Immature natural killer cell (primary cell): ENCODE measurements at regions not wholly inside any gene's neighbourhood (a gene's known extent, or its start where the extent isn't known, plus 50 kb on each side); places are given as distances from the start of the nearest gene placed in this dataset.

Experiments
- DNase-seq, 3 donors: peaks; one replicate each; pipeline ENCODE4 v3.0.0; 2022; ENCODE audit warnings: mixed read lengths in 1 of 3
- H3K27ac Mint-ChIP-seq, 6 donors: one replicate each; pipeline ENCODE4 v1.8.0; 2020; ENCODE audit warnings: mixed read lengths in 6 of 6, mild to moderate bottlenecking in 5 of 6, inconsistent platforms in 4 of 6, moderate library complexity in 3 of 6
- H3K27me3 Mint-ChIP-seq, 3 donors: one replicate each; pipeline ENCODE4 v1.8.0; 2020 to 2021; ENCODE audit warnings: low read depth in 3 of 3, mild to moderate bottlenecking in 3 of 3, mixed read lengths in 3 of 3, moderate library complexity in 3 of 3, inconsistent platforms in 1 of 3
- H3K36me3 Mint-ChIP-seq, 3 donors: one replicate each; pipeline ENCODE4 v1.8.0; 2020; ENCODE audit warnings: mixed read lengths in 3 of 3, inconsistent platforms in 2 of 3, mild to moderate bottlenecking in 2 of 3
- H3K4me1 Mint-ChIP-seq, 2 donors: one replicate each; pipeline ENCODE4 v1.8.0; 2020; ENCODE audit warnings: inconsistent platforms in 2 of 2, mild to moderate bottlenecking in 2 of 2, mixed read lengths in 2 of 2, moderate library complexity in 1 of 2
- H3K4me3 Mint-ChIP-seq, 5 donors: one replicate each; pipeline ENCODE4 v1.8.0; 2020; ENCODE audit warnings: mild to moderate bottlenecking in 5 of 5, mixed read lengths in 5 of 5, inconsistent platforms in 3 of 5, moderate library complexity in 3 of 5
- H3K9me3 Mint-ChIP-seq, 6 donors: one replicate each; pipeline ENCODE4 v1.8.0; 2020; ENCODE audit warnings: mild to moderate bottlenecking in 6 of 6, mixed read lengths in 6 of 6, inconsistent platforms in 4 of 6, moderate library complexity in 3 of 6

DNA sequence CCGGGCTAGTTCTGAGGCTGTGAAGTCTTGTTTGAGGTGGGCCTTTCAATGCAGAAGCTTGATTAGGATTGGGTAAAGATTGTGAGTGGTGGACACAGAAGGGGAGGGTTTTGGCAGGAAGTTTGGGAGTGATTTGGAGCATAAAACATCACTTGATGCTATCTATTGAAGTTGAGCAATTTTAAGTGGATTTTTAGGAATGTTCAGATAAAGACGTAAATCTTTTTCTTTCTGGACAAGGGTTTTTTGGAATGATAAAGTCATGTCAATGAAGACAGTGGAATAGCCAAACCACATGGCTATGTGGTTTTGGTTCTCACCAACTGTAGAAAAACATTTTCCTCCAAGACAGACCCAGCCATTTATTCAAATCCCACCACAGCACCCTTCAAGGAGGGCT lies 111.2 kb upstream of the SNX19 start:
- DNase-seq = no peak
- H3K27me3 Mint-ChIP-seq = peaks cover 0 to 2% (median 0%) of the 10 kb centered on the region in 3 donors
- H3K27ac Mint-ChIP-seq = no peak overlapping the region
- H3K9me3 Mint-ChIP-seq = no peaks in the 10 kb centered on the region
- no peak overlapping the region for H3K4me3 Mint-ChIP-seq
- no peaks in the 10 kb centered on the region for H3K4me1 Mint-ChIP-seq
- H3K36me3 Mint-ChIP-seq = no peaks in the 10 kb centered on the region

DNA sequence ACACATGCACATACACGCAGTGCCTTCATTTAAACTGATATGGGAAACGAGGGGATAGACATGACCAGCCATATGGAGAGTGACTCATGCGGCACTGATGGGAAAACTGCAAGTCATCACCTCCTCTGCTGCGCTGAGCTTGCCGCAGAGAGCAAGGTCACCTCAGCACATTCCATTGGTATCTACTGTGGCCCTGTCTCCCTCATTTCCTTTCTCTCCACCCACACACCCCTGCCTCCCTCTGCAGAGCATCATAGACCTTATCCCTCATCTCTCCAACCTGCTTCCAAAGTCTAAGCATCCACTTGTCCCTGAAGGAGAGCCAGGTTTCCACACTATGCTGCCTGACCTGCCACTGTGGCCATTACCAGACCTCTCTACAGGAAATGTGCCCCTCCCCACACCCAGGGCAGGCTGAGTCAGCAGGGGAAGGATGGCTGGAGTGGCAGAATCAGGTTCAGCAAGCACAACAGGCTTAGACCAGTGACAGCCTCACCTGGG lies 116.9 kb upstream of the SNX19 start:
- H3K9me3 Mint-ChIP-seq = peaks cover 0 to 2% (median 0%) of the 10 kb centered on the region in 6 donors
- H3K27me3 Mint-ChIP-seq = peaks cover 0 to 2% (median 0%) of the 10 kb centered on the region in 3 donors
- no peak for DNase-seq
- no peaks in the 10 kb centered on the region for H3K4me1 Mint-ChIP-seq
- no peak overlapping the region for H3K27ac Mint-ChIP-seq
- no peaks in the 10 kb centered on the region for H3K36me3 Mint-ChIP-seq
- no peak overlapping the region for H3K4me3 Mint-ChIP-seq

DNA sequence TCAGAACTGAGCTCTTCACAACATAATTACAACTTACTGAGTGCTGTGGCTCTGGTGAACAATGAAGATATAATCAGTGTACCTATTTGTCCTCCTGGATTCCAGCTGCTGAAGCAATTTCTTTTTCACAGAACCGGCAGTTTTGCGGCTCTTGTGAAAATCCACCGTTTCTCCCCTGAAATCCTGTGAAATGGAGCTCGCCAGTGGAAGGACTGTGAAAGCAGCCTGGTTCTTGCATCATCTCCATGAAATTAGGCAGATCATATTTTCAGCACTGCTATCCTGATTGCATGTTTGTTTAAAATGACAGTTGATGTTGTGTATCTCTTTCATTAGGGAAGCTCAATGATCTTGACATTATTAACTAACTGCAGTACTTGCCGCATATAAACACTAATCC lies 120.2 kb upstream of the SNX19 start:
- no peak for DNase-seq
- no peak overlapping the region for H3K27ac Mint-ChIP-seq
- no peaks in the 10 kb centered on the region for H3K36me3 Mint-ChIP-seq
- H3K4me1 Mint-ChIP-seq = no peaks in the 10 kb centered on the region
- peaks cover 0 to 2% (median 2%) of the 10 kb centered on the region in 3 donors for H3K27me3 Mint-ChIP-seq
- H3K9me3 Mint-ChIP-seq = peaks cover 0 to 2% (median 0%) of the 10 kb centered on the region in 6 donors
- H3K4me3 Mint-ChIP-seq = no peak overlapping the region

DNA sequence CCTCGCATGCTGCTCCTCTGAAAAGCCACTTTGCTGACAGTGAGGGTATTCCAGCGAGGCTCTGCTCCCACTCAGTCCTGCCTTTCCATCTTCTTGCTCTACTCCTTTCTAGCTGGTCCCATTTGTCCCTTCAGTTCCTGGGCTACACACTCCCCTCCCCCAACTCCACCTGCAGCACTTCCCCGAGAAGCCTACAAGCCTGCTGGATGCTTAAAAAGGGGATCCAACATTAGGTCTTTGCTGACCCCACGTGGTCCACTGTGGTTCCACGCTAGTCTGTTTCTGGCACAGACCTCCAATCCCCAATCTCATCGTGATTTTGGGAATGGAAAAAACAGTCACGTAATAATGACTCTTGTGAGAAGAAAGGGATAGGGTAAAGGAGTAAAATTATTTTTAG lies 121.6 kb upstream of the SNX19 start:
- Mint-ChIP-seq H3K4me3 (no peak overlapping the region), H3K27ac (no peak overlapping the region), H3K27me3 (peaks cover 0 to 2% (median 0%) of the 10 kb centered on the region in 3 donors), H3K9me3 (peaks cover 0 to 2% (median 0%) of the 10 kb centered on the region in 6 donors), H3K4me1 (no peaks in the 10 kb centered on the region), H3K36me3 (no peaks in the 10 kb centered on the region)
- no peak for DNase-seq

DNA sequence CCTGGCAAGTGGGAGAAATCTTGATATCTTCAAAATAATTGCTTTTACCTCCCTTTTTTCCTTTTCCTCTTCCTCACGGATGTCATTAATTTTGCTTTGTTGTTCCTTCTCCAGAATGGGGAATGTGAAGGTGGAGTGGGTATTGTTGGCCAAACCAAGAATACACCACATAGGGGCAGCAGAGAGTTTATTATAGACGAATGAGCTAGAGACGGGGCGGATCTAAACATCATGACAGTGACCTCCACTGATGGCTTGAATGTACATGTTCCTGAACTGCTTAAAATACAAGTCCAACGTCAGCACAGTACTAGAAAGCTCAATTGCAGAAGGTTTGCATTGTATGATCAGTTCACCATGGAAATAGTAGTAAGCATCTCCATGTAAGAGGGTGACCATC lies 122.3 kb upstream of the SNX19 start:
- H3K4me3 Mint-ChIP-seq = no peak overlapping the region
- H3K36me3 Mint-ChIP-seq = no peaks in the 10 kb centered on the region
- peaks cover 0 to 2% (median 0%) of the 10 kb centered on the region in 6 donors for H3K9me3 Mint-ChIP-seq
- H3K27me3 Mint-ChIP-seq = peaks cover 0 to 2% (median 0%) of the 10 kb centered on the region in 3 donors
- no peaks in the 10 kb centered on the region for H3K4me1 Mint-ChIP-seq
- H3K27ac Mint-ChIP-seq = no peak overlapping the region
- DNase-seq = no peak

DNA sequence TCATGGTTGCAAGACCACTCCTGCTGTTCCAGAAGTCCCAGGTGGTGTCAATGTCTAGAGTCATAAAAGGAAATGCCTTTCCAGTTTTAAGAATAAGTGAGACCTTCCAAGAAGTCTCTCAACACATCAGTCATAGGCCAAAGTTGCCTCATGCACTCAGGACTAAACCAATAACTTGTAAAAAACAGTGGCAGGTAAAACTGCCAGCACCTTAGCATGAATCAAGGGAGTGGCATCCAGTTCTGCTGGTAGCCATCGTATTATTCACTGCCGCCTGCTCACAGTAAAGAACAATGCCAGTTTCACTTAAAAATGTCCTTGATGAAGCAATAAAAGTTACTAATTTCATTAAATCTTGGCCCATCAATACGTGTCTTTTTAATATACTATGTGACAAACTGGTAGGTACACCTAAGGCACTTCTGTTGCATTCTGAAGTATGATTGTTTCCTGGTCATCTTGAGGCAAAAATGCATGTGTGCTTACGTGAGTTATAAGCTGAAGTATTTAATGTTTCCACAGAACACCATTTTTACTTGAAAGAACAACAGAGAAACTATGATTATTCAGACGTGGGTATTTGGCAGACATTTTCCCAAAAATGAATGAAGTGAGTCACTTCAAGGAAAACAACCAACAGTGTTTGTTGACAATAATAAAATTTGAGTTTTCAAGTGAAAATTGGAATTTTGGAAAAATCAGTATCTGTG lies 125.2 kb upstream of the SNX19 start:
- Mint-ChIP-seq H3K36me3 (no peaks in the 10 kb centered on the region), H3K9me3 (peaks cover 0 to 3% (median 0%) of the 10 kb centered on the region in 6 donors), H3K27ac (no peak overlapping the region), H3K4me3 (no peak overlapping the region), H3K4me1 (no peaks in the 10 kb centered on the region), H3K27me3 (peaks cover 0 to 7% (median 2%) of the 10 kb centered on the region in 3 donors)
- DNase-seq = no peak

DNA sequence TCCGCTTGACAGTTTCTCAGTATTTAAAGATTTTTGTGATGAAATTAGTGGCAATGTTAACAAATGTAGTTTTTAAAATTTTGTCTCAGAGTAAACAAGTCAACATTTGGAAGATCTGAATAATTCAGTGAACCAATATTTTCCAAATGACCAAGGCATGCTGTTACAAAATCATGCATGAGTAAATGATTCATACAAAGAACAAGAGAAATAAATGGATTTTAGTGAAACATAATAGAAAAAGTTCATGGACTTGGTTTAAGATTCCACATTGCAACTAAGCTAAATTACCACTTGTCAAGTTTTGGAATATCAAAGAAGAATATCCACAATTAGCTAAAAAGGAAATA lies 125.7 kb upstream of the SNX19 start:
- H3K27ac Mint-ChIP-seq = no peak overlapping the region
- H3K27me3 Mint-ChIP-seq = peaks cover 0 to 11% (median 2%) of the 10 kb centered on the region in 3 donors
- no peaks in the 10 kb centered on the region for H3K4me1 Mint-ChIP-seq
- no peaks in the 10 kb centered on the region for H3K36me3 Mint-ChIP-seq
- H3K9me3 Mint-ChIP-seq = peaks cover 0 to 7% (median 0%) of the 10 kb centered on the region in 6 donors
- H3K4me3 Mint-ChIP-seq = no peak overlapping the region
- DNase-seq = no peak

DNA sequence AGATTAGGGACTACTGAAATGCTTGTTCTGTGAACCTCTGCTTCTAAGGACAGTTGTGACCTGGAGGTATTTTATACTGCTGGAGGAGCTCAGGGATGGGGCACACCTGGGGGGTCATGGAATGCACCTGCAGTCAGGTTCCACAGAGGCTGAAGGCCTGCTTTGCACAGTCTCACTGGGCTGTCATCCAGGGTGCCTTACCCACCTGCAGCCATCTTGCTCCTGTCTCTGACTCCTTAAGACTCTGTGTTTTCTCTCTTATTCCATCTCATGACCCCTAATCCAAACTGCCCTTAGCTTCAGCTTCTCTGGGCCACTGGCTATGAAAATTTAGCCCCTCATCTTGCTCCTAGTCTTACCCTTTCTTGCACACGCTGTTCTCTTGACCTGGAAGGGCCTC lies 127.0 kb upstream of the SNX19 start:
- Mint-ChIP-seq H3K4me1 (no peaks in the 10 kb centered on the region), H3K9me3 (peaks cover 0 to 9% (median under 1%) of the 10 kb centered on the region in 6 donors), H3K27me3 (peaks cover 0 to 11% (median 2%) of the 10 kb centered on the region in 3 donors), H3K27ac (no peak overlapping the region), H3K4me3 (no peak overlapping the region), H3K36me3 (no peaks in the 10 kb centered on the region)
- no peak for DNase-seq

DNA sequence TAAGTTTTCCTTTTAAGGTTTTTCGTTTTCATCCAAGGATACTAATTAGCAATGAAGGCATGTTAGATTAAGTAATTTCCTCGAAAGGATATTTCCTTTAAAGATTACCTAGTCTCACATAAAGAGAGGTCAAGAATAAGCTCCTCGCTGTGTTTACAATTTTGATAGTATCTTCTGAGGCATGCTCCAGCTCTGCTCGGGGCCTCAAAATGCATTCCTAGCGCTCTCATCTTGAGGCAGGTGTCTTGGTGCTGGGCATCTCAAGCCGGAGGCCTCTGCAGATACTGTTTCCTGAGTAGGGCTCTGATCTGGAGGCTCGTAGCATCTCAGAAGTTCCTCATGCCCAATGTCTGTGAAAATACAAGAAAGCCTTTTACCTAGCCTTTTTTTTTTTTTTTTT lies 128.6 kb upstream of the SNX19 start:
- no peak overlapping the region for H3K27ac Mint-ChIP-seq

DNA sequence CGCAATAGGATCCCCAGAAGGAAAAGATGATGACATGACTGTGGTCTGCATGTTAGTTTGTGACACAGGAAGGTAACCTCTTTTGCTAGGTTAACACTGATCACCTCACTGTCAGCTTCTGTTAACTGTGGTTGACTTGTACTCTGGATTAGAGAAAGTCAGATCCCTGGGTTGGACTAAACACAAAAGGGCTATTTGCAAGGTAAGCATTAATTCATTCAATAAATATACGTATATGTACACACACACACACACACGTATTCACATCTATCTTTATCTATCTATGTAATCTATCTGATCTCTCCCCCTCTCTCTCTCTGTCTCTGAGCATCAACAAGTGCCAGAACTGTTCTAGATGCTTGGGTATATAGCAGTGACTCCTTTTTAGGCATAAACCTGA lies 136.1 kb upstream of the SNX19 start:
- Mint-ChIP-seq H3K27ac (no peak overlapping the region), H3K36me3 (no peaks in the 10 kb centered on the region), H3K27me3 (no peaks in the 10 kb centered on the region), H3K4me1 (no peaks in the 10 kb centered on the region), H3K4me3 (no peak overlapping the region), H3K9me3 (peaks cover 0 to 2% (median 0%) of the 10 kb centered on the region in 6 donors)
- no peak for DNase-seq

More for the DNA sequence above, 128.6 kb upstream of the SNX19 start:
- DNase-seq = no peak
- no peak overlapping the region for H3K4me3 Mint-ChIP-seq
- H3K4me1 Mint-ChIP-seq = no peaks in the 10 kb centered on the region
- peaks cover 0 to 11% (median 2%) of the 10 kb centered on the region in 3 donors for H3K27me3 Mint-ChIP-seq
- no peaks in the 10 kb centered on the region for H3K36me3 Mint-ChIP-seq
- H3K9me3 Mint-ChIP-seq = peaks cover 0 to 9% (median under 1%) of the 10 kb centered on the region in 6 donors

DNA sequence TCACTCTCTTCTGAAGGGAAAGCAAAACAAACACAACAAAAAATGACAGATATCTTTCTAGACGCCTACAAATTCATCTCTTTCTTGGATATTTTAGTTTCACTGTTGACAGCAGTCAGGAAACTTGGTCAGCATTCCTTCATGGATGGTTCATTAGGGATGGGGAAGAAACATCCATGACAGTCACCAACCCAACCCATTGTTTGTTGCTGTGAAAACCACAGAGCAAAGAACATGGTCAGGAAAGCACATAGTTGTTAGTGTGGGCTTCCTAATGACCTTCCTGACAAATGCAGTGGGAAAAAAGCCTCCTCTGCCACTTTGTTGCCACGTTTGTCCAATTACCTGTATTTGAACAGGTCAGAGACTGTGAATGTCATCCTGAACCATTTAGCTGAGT lies 139.8 kb upstream of the SNX19 start:
- no peak for DNase-seq

DNA sequence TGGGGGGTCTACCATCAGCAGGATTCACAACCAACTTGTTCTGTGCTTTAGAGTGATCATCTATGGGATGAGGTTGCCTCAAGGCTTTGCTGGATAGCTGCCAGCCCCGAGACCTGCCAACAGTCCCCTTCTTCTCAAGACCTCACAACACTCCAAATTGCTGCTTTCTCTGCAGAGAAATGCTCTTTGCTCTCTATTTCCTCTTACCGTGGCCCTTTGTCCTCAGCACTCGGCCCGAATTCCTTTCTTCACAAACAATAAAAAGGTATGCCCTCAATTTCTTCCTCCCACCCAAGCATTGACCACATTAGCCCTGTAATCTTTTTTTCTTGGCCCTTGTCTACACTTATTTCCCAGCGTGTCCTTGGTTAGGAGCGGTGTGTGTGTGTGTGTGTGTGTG lies 147.4 kb upstream of the SNX19 start:
- H3K36me3 Mint-ChIP-seq = no peaks in the 10 kb centered on the region
- peaks cover 0 to 4% (median 0%) of the 10 kb centered on the region in 3 donors for H3K27me3 Mint-ChIP-seq
- no peaks in the 10 kb centered on the region for H3K4me1 Mint-ChIP-seq
- no peak overlapping the region for H3K27ac Mint-ChIP-seq
- H3K4me3 Mint-ChIP-seq = no peak overlapping the region
- H3K9me3 Mint-ChIP-seq = peaks cover 0 to 4% (median 0%) of the 10 kb centered on the region in 6 donors
- no peak for DNase-seq

More for the DNA sequence above, 139.8 kb upstream of the SNX19 start:
- H3K9me3 Mint-ChIP-seq = peaks cover 0 to 2% (median 0%) of the 10 kb centered on the region in 6 donors
- H3K36me3 Mint-ChIP-seq = no peaks in the 10 kb centered on the region
- no peak overlapping the region for H3K27ac Mint-ChIP-seq
- H3K4me1 Mint-ChIP-seq = no peaks in the 10 kb centered on the region
- peaks cover 0 to 2% (median 0%) of the 10 kb centered on the region in 3 donors for H3K27me3 Mint-ChIP-seq
- no peak overlapping the region for H3K4me3 Mint-ChIP-seq

DNA sequence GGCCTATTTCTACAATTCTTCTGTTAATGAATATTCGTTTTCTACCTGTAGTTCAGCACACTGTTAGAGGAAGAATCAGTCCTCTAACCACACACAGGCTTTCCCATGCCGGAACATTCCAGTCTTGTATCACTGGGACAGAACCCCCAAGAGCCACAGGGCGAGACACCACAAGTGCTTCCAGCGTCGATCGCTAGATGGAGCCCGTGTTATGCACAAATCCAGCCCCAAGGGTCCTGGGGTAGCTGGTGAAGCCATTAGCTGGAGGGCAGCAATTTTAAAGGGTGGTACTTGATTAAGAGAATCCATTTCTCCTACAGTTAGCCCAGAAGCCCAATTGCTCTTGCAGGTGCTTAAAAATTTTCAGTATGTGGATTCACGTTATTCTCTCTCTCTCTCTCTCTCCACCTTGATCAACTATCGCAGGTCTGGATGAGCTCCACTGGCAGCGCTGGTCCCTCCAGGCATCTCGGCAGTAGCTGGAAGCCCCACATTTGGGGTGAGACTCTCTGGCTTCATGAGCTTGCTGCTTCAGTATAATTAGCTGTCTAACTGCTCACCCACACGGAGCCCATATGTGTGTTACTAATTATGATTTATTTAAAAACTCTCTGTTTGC lies 148.2 kb upstream of the SNX19 start:
- Mint-ChIP-seq H3K27ac (no peak overlapping the region), H3K9me3 (peaks cover 0 to 2% (median 0%) of the 10 kb centered on the region in 6 donors), H3K4me1 (no peaks in the 10 kb centered on the region), H3K27me3 (peaks cover 0 to 1% (median 0%) of the 10 kb centered on the region in 3 donors), H3K4me3 (no peak overlapping the region), H3K36me3 (no peaks in the 10 kb centered on the region)
- DNase-seq = no peak
